H1 (cell line): ENCODE measurements at regions not wholly inside any gene's neighbourhood (a gene's known extent, or its start where the extent isn't known, plus 50 kb on each side); places are given as distances from the start of the nearest gene placed in this dataset.

Source experiments
- CTCF ChIA-PET: fragments of 300-600 bp; sonication (Branson Sonifier 250); formaldehyde crosslinking; loops from one replicate; lab custom pipeline; 2021; ENCODE audit not compliant: partially characterized antibody; lab: Charles Lee
- POLR2A ChIA-PET: fragments of 300-600 bp; sonication (Branson Sonifier 250); formaldehyde crosslinking; loops from one replicate; lab custom pipeline; 2021; ENCODE audit warnings: inconsistent platforms; ENCODE audit not compliant: partially characterized antibody; lab: Charles Lee
- DNase-seq, 2 experiments: peaks; one replicate each; pipeline versions ENCODE4 v3.0.0 to v3.0.0-alpha.2; 2010 to 2022; ENCODE audit warnings: low spot score in 2 of 2, low read depth in 1 of 2, mixed read lengths in 1 of 2
- FAIRE-seq: peaks from 2 replicates; lab custom pipeline; 2011; peaks lifted over from hg19 to GRCh38; lab: Jason Lieb, UNC
- H2AFZ ChIP-seq: 2 replicates; pipeline ENCODE4 v1.8.1; 2012; ENCODE audit warnings: low read length, inconsistent platforms
- H2AK5ac ChIP-seq: 2 replicates; pipeline ENCODE4 v1.6.1; 2013; ENCODE audit warnings: low read depth, low read length
- H2BK120ac ChIP-seq: replicated peaks from 2 replicates; pipeline ENCODE3; 2013; ENCODE audit warnings: low read depth, low read length, inconsistent platforms
- H2BK12ac ChIP-seq: 2 replicates; pipeline ENCODE4 v1.6.1; 2013; ENCODE audit warnings: low read depth, low read length
- H2BK15ac ChIP-seq: 2 replicates; pipeline ENCODE4 v1.6.1; 2013; ENCODE audit warnings: low read length
- H2BK20ac ChIP-seq: 2 replicates; pipeline ENCODE4 v1.6.1; 2013; ENCODE audit warnings: low read length
- H2BK5ac ChIP-seq: 2 replicates; pipeline ENCODE4 v1.6.1; 2013; ENCODE audit warnings: low read depth, low read length
- H3K14ac ChIP-seq: 2 replicates; pipeline ENCODE4 v1.6.1; 2013; ENCODE audit warnings: inconsistent platforms; ENCODE audit not compliant: insufficient read length
- H3K18ac ChIP-seq: 2 replicates; pipeline ENCODE4 v1.6.1; 2013; ENCODE audit warnings: low read length; ENCODE audit errors: extremely low read depth
- H3K23ac ChIP-seq: 2 replicates; pipeline ENCODE4 v1.6.1; 2013; ENCODE audit warnings: inconsistent platforms; ENCODE audit not compliant: insufficient read length
- H3K23me2 ChIP-seq: 2 replicates; pipeline ENCODE4 v1.6.1; 2013; ENCODE audit warnings: low read depth, low read length
- H3K27ac ChIP-seq: 2 replicates; pipeline ENCODE4 v1.6.1; 2011; ENCODE audit warnings: low read depth, low read length, inconsistent platforms
- H3K27me3 ChIP-seq, 4 experiments: replicated peaks in 1 of 4; 1 replicate in 1 of 4; 2 replicates in 3 of 4; pipeline versions ENCODE4 v1.6.1 to v1.8.1; 2011 to 2013; ENCODE audit warnings: low read length in 3 of 4, mild to moderate bottlenecking in 3 of 4, inconsistent platforms in 2 of 4, mixed read lengths in 2 of 4, moderate library complexity in 1 of 4; ENCODE audit not compliant: control insufficient read depth in 3 of 4, insufficient read depth in 3 of 4; ENCODE audit errors: extremely low read depth in 1 of 4
- H3K36me3 ChIP-seq, 4 experiments: 2 replicates each; pipeline versions ENCODE4 v1.6.1 to v1.8.1; 2011 to 2013; ENCODE audit warnings: mild to moderate bottlenecking in 4 of 4, low read length in 3 of 4, moderate library complexity in 2 of 4, control low read depth in 1 of 4, inconsistent platforms in 1 of 4; ENCODE audit not compliant: insufficient read depth in 4 of 4, control insufficient read depth in 2 of 4
- H3K4ac ChIP-seq: replicated peaks from 2 replicates; pipeline ENCODE3; 2013; ENCODE audit warnings: low read length, low read depth, mixed read lengths, inconsistent platforms; ENCODE audit not compliant: insufficient read length
- H3K4me1 ChIP-seq, 4 experiments: replicated peaks in 1 of 4; 1 replicate in 1 of 4; 2 replicates in 3 of 4; pipeline versions ENCODE4 v1.6.1 to v1.8.1; 2011 to 2013; ENCODE audit warnings: low read length in 3 of 4, inconsistent platforms in 2 of 4, mixed read lengths in 1 of 4; ENCODE audit not compliant: insufficient read depth in 4 of 4, control insufficient read depth in 3 of 4
- H3K4me2 ChIP-seq, 2 experiments: 2 replicates each; pipeline versions ENCODE4 v1.6.1 to v1.8.1; 2011 to 2013; ENCODE audit warnings: low read depth in 2 of 2, low read length in 2 of 2, control low read depth in 1 of 2, inconsistent platforms in 1 of 2, mild to moderate bottlenecking in 1 of 2; ENCODE audit not compliant: insufficient read depth in 1 of 2
- H3K4me3 ChIP-seq, 4 experiments: fragments of 200-600, 300-600 bp in 1 of 4; sonication (generic), shearing (Covaris generic), sonication (Bioruptor Twin) in 1 of 4; 2 replicates each; pipeline versions ENCODE4 v1.5.1 to v1.8.1; 2011 to 2016; ENCODE audit warnings: low read length in 4 of 4, low read depth in 3 of 4, control low read depth in 2 of 4, inconsistent platforms in 2 of 4, mild to moderate bottlenecking in 2 of 4, mixed read lengths in 1 of 4, moderate library complexity in 1 of 4; ENCODE audit not compliant: insufficient read depth in 2 of 4; ENCODE audit errors: extremely low read depth in 1 of 4
- H3K56ac ChIP-seq: replicated peaks from 2 replicates; pipeline ENCODE3; 2013; ENCODE audit warnings: low read depth, mild to moderate bottlenecking, mixed read lengths, low read length, inconsistent platforms; ENCODE audit not compliant: insufficient read length
- H3K79me1 ChIP-seq: 2 replicates; pipeline ENCODE4 v1.6.1; 2013; ENCODE audit warnings: low read depth, low read length, control low read depth
- H3K79me2 ChIP-seq, 2 experiments: 2 replicates each; pipeline versions ENCODE4 v1.6.1 to v1.8.1; 2012 to 2013; ENCODE audit warnings: low read length in 2 of 2, mild to moderate bottlenecking in 2 of 2, inconsistent platforms in 1 of 2; ENCODE audit not compliant: insufficient read depth in 2 of 2, control insufficient read depth in 1 of 2
- H3K9ac ChIP-seq, 4 experiments: replicated peaks in 1 of 4; 1 replicate in 1 of 4; 2 replicates in 3 of 4; pipeline versions ENCODE4 v1.6.1 to v1.8.1; 2011 to 2013; ENCODE audit warnings: low read depth in 3 of 4, low read length in 3 of 4, control low read depth in 2 of 4, mild to moderate bottlenecking in 2 of 4, moderate library complexity in 2 of 4, inconsistent platforms in 1 of 4; ENCODE audit errors: extremely low read depth in 1 of 4
- H3K9me3 ChIP-seq, 2 experiments: 2 replicates each; pipeline versions ENCODE4 v1.6.1 to v1.8.1; 2012 to 2013; ENCODE audit warnings: mild to moderate bottlenecking in 2 of 2, moderate library complexity in 2 of 2, control low read depth in 1 of 2, inconsistent platforms in 1 of 2, low read depth in 1 of 2, low read length in 1 of 2, mixed read lengths in 1 of 2; ENCODE audit not compliant: insufficient read depth in 2 of 2
- H4K20me1 ChIP-seq, 2 experiments: replicated peaks in 1 of 2; 2 replicates each; pipeline versions ENCODE3 to v1.8.1; 2011 to 2013; ENCODE audit warnings: inconsistent platforms in 2 of 2, low read length in 2 of 2, mild to moderate bottlenecking in 1 of 2; ENCODE audit not compliant: insufficient read depth in 2 of 2, control insufficient read depth in 1 of 2
- H4K5ac ChIP-seq: 2 replicates; pipeline ENCODE4 v1.6.1; 2013; ENCODE audit warnings: low read length, low read depth, mixed read lengths, inconsistent platforms; ENCODE audit not compliant: insufficient read length
- H4K8ac ChIP-seq: 2 replicates; pipeline ENCODE4 v1.8.0; 2013; ENCODE audit warnings: mild to moderate bottlenecking, moderate library complexity, low read length, inconsistent platforms; ENCODE audit not compliant: insufficient read depth; ENCODE audit errors: extremely low read depth
- H4K91ac ChIP-seq: replicated peaks from 2 replicates; pipeline ENCODE3; 2013; ENCODE audit warnings: low read length, mixed read lengths, inconsistent platforms; ENCODE audit not compliant: insufficient read length
- SP2 ChIP-seq: IDR thresholded peaks from 2 replicates; pipeline ENCODE4 v1.6.1; 2012; ENCODE audit warnings: mild to moderate bottlenecking, low read length, inconsistent platforms
- USF2 ChIP-seq: IDR thresholded peaks from 2 replicates; pipeline ENCODE4 v1.6.1; 2011; ENCODE audit warnings: low read length, improper control_type of control experiment
- WGBS, 2 experiments: shearing (Covaris generic) in 1 of 2; methylation state at CpG; one replicate each; pipeline versions ENCODE4 v1.1.6 to v1.1.7; 2013 to 2015; ENCODE audit warnings: low lambda C conversion rate in 2 of 2, mixed read lengths in 2 of 2, inconsistent platforms in 1 of 2, low coverage in 1 of 2, missing lambda C conversion rate in 1 of 2; ENCODE audit not compliant: insufficient replicate concordance in 2 of 2, insufficient coverage in 1 of 2, insufficient read length in 1 of 2; ENCODE audit errors: extremely low coverage in 1 of 2, missing lambda C conversion rate in 1 of 2; 5-methylcytosine and 5-hydroxymethylcytosine counted together

- Histone ChIP-seq H2AK5ac (no peak overlapping the region), H3K14ac (no peak overlapping the region), H2BK5ac (no peak overlapping the region), H3K4me1 (no peaks in the 10 kb centered on the region; a peak in 1 of 7 replicates), H4K8ac (no peak overlapping the region), H2BK120ac (no peak overlapping the region), H3K4me3 (no peak overlapping the region), H3K23ac (no peak overlapping the region), H3K23me2 (no peaks in the 10 kb centered on the region), H2BK12ac (no peak overlapping the region), H4K5ac (no peak overlapping the region), H4K91ac (no peak overlapping the region), H3K36me3 (no peaks in the 10 kb centered on the region; a peak in 1 of 8 replicates), H3K56ac (no peak overlapping the region), H3K4ac (no peak overlapping the region), H3K9ac (no peak overlapping the region), H3K18ac (no peak overlapping the region), H3K79me1 (no peaks in the 10 kb centered on the region), H3K79me2 (no peaks in the 10 kb centered on the region), H4K20me1 (no peaks in the 10 kb centered on the region), H3K4me2 (no peak overlapping the region), H2BK20ac (no peak overlapping the region), H3K27ac (no peak overlapping the region)
- no peak for FAIRE-seq
- 91% methylated on average over 2 of the region's 2 CpGs; no CpG with 5 or more reads in 1 of the 2 experiments for WGBS, 2 experiments
- ChIA-PET POLR2A (no interaction called here), CTCF (interaction anchor here (0.7 to 1.0 kb wide), 3 partner anchors 33 to 69 kb away, joined by 3 to 4 read pairs (median 3); no protein-coding TSS in a partner anchor)
- TF ChIP-seq SP2 (no peak), USF2 (no peak)
- TF ChIP-seq, all 59 proteins: peak for 0
- Histone ChIP-seq H3K9me3 (no peaks in the 10 kb centered on the region), H2BK15ac (no peak overlapping the region), H2AFZ (no peak overlapping the region), H3K27me3 (no peaks in the 10 kb centered on the region)
- no peak for DNase-seq
These were observed 156.9 kb upstream of the FER start for GRCh38 chr5:108590799-108591198.
